HG03064 (cell line): ENCODE measurements at regions not wholly inside any gene's neighbourhood (a gene's known extent, or its start where the extent isn't known, plus 50 kb on each side); places are given as distances from the start of the nearest gene placed in this dataset.
"Not testable (repeated sequence)": the region's sequence is repeated elsewhere in the genome, so short reads cannot be mapped to it uniquely, and the experiment has no call there.

Experiments used
- ATAC-seq: cut with Tn5 transposase; IDR thresholded peaks from one replicate; pipeline ENCODE4 v1.9.1; 2021; ENCODE audit warnings: low read depth; ENCODE audit not compliant: unreplicated experiment

GRCh38 chr7:91749418-91749817, 131.1 kb downstream of the MTERF1 start:
- ATAC-seq = no peak

GRCh38 chr7:91750091-91750490, 130.4 kb downstream of the MTERF1 start:
- no peak for ATAC-seq

DNA sequence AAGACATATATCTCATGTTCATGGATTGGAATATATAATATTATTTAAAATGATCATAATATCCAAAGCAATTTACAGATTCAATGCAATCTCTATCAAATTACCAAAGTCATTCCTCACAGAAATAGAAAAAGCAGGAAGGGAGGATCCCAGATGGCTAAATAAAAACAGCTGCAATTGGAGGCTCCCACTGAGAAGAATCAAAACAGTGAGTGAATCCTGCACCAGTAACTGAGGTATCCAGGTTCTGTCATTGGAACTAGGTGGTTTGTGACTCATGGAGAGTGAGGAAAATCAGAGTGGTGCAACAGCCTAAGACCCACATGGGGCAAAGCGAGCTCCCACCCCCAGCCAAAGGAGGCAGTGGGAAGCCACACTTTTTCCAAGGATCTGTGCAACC, 128.4 kb downstream of the MTERF1 start:
- ATAC-seq = no peak

DNA sequence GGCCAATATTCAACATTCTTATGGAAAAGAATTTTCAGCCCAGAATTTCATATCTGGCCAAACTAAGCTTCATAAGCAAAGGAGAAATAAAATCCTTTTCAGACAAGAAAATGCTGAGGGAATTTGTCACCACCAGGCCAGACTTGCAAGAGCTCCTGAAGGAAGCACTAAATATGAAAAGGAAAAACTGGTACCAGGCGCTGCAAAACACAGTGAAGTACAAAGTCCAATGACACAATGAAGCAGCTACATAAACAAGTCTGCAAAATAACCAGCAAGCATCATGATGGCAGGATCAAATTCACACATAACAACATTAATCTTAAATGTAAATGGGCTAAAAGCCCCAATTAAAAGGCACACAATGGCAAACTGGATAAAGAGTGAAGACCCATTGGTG, 126.2 kb downstream of the MTERF1 start:
- not testable (repeated sequence) for ATAC-seq

DNA sequence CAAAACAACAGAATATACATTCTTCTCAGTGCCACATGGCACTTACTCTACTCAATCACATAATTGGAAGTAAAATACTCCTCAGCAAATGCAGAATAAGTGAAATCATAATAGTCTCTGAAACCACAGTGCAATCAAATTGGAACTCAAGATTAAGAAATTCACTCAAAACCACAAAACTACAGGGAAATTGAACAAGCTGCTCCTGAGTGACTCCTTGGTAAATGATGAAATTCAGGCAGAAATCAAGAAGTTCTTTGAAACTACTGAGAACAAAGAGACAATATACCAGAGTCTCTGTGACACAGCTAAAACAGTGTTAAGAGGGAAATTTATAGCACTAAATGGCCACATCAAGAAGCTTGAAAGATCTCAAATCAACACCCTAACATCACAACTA, 125.4 kb downstream of the MTERF1 start:
- ATAC-seq = not testable (repeated sequence)

DNA sequence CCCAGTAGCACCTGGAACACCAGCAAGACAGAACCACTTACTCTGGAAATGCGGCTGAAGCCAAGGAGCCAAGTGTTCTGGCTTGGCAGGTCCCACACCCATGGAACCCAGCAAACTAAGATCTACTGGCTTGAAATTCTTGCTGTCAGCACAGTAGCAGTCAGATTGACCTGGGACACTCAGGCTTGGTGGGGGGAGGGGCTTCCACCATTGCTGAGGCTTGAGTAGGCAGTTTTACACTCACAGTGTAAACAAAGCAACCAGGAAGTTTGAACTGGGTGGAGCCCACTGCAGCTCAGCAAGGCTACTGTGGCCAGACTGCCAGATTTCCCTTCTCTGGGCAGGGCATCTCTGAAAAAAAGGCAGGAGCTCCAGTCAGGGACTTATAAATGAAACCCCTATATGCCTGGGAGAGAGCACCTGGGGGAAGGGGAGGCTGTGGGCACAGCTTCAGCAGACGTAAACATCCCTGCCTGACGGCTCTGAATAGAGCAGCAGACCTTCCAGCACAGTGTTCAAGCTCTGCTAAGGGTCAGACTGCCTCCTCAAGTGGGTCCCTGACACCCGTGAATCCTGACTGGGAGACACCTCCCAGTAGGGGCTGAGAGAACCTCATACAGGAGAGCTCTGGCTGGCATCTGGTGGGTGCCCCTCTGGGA, 121.2 kb downstream of the MTERF1 start:
- no peak for ATAC-seq

DNA sequence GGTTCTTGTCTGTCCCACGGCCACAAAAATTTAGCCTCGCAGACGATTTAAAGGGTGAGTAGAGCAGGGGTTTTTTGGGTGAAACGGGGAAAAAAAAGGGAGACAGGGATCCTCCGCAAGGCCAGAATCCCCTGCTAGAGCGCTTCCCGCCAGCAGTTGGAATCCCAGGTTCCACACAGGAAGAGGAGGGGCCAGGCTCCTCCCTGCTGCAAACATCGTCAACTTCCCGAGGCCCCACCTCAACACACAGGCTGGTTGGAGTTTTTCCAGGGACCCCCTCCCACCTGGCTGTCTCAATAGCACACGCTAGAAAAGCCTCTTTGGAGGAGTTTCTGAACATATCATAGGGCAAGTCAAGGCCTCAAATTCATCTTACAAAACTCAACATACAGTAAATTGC, 112.7 kb downstream of the MTERF1 start:
- ATAC-seq = no peak

GRCh38 chr7:91771394-91771793, 109.1 kb downstream of the MTERF1 start:
- ATAC-seq = no peak

DNA sequence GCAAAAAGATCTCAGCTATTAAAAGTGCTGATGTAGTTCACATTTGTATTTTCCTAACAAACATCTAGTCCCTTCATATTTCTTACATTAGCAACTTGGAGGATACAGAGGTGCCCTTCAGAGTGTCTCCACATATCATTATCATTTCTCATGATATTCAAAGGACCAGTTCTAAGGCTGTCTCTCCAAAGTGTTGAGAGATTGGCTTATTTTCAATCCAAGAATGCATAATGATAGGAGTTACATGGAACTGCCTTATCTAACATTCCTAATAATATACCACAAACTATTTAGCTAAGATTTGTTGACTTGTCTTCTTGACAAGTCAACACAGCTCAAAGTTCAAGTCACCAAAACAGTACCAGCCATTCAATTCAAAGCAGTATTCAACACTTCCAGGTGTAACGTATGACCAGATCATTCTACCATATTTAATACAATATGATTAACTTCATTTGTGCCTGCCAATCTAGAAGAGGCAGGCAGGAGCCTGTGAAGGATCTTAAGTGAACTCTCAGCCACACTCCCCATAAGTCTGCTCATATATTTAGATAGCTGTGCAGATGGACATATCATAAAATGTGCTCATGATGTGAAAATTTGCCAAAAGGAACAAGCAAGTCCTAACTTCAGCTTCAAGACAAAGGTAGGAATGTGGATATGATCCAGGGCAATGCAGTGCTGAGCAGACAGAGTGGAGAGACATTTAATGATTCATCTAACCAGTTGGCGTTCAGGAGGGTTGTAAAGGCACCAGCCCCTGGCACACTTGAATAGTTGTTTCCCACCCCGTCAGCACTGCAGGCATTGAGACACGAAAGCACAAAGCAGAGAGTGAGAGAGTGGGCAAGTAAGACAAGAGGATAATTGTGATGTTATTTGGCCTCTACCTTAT, 108.3 kb downstream of the MTERF1 start:
- no peak for ATAC-seq

- no peak for ATAC-seq
Observed at GRCh38 chr7:91776171-91776570, 104.3 kb downstream of the MTERF1 start.

GRCh38 chr7:91777522-91777921, 103.0 kb downstream of the MTERF1 start:
- no peak for ATAC-seq

DNA sequence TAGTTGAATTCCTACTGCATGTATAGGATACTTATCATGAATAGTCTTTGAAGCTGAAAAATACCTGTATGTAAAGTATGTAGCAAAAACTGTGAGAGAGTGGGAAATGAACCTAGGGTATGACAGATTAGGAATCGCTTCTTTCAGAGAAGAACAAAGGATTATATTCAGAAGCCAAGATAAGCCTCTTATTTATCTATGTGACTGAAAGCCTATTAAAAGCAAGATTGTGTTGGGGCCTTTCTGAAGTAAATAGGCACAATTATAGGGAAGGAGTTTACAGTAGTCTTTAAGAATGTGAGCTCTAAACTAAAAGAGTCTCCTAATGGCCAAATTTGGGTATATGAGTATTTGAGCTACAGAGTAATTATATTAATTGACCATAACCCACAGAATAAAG, 102.1 kb downstream of the MTERF1 start:
- ATAC-seq = no peak

DNA sequence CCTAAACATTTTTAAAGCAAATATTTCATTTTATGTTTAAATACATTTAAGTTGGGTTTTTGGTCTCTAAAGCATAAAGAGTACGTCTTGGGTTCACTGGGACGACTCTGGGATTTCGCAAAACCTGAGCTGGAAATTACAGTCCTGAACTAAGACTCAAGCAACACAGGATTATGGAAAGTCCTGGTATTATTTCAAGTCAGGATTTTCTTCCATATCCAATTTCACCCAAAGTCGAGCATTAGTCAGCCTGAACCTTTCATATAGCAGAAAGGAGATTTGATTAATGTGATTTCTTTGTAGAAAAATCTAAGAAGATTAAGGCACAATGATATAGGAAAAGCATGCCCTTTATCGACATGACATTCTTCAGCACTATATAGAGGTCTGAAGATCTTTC, 100.0 kb downstream of the MTERF1 start:
- ATAC-seq = no peak

DNA sequence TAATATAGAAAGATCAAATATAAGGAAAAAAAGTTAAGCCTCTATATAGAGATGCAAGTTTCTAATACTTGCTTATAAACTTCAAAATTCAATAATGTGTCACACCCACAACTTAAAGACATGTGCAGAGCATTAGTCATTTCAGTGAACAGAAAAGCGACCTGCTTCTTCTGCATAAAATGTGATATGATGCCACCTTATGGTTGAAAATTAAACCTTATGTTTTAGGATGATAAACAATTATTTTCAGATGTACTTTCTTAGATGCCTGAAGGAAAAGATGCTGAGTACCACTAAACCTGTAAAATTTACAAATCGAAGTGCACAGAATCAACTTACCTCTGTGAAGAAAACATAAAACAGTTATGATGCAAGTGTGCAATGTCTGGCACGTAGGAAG, 96.0 kb downstream of the MTERF1 start:
- ATAC-seq = no peak

DNA sequence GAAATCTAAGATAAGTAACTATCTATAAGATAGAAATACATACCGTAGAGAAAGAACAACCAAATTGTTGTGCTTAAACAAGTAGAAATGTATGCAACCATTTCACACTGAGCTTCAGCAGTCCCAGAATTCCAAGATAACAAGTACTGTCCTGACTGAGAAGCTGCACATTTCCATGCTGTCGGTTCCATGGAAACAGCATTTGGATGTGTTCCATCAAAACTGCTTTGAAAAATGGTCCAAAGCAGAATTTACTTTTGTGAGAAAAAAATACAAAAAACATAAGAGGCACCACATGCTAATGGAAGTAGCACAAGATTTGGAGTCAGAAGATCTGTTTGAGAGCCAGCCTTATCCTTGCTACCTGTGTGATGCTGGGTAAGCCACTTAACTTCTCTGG, 92.6 kb downstream of the MTERF1 start:
- no peak for ATAC-seq

DNA sequence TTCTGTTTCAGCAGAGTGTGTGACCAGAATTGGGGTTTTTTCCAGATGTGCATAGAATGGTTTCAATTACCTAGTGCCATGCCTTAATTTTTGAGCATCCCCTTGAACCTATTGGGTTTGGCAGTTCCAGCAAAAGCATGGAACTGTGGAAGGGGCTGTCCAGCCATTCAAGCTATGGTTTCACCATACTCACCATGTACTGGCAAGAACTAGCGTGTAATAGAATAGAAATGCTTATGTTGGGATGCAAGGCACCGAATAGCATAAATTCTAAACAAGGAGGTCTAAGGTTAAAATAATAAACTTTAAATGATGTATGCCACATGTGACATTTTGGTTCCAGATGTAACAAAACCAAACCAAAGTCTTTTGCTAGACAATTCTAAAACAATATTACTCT, 91.4 kb downstream of the MTERF1 start:
- no peak for ATAC-seq

DNA sequence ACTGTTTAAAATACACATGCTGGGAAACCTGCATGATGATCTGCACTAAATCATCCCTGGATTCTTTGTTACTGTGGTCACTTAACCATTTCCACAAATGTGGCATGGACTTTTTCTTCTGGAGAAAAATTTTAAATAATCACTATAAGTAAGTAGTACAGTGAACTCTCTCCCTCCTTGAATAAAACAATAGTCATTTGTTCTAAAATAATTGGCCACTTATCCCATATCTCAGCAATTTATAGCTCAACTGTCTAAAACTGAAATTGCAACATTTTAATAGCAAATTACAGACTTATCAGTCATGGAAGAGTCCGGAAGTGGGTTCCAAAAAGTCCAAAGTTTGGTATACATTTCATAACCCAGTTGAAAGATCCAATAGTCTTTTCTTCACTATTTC, 90.9 kb downstream of the MTERF1 start:
- ATAC-seq = no peak

DNA sequence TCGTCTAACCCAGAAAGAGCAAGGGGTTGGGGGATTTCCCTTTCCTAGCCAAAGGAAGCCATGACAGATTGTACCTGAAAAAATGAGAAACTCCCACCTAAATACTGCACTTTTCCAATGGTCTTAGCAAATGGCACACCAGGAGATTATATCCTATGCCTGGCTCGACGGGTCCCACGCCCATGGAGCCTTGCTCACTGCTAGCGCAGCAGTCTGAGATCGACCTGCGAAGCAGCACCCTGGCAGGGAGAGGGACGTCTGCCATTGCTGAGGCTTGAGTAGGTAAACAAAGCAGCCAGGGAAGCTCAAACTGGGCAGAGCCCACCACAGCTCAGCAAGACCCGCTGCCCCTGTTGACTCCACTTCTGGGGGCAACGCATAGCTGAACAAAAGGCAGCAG, 89.9 kb downstream of the MTERF1 start:
- not testable (repeated sequence) for ATAC-seq

DNA sequence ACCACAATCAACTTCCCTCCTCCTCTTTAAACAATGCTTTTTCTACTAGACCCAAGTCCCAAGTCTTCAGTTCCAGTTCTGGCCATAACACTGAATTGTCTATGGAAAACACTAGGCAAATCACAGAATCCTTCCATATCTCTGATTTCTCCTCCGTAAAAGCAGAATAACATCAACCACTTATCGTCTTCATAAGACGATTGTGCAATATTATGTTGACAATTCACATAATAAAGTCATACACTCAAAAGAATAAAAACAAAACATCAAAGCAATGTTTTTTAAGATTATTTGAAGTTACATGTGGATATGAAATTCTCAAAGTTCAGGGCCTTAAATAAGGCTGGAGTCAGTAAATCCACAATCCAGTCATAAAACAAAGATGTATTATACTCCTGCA, 84.4 kb downstream of the MTERF1 start:
- no peak for ATAC-seq

DNA sequence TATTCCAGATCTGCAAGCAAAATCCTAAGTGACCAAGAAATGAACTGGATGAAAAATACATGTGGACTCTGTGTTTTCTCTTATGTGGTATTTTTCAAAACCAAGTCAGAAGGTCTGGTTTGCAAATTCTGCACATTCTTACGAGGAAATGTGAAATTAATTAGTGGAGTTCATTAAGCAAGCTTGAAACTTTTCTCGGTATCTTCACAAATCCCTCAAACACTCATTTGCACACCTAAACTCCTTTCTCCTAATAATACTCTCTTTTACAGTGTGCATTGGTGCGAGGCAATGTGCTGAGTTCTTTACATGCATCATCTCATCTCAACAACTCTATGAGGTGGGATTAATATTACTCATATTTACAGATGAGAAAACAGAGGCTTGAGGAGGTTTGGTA, 82.1 kb downstream of the MTERF1 start:
- no peak for ATAC-seq

GRCh38 chr7:91800389-91800788, 80.1 kb downstream of the MTERF1 start:
- ATAC-seq = no peak

DNA sequence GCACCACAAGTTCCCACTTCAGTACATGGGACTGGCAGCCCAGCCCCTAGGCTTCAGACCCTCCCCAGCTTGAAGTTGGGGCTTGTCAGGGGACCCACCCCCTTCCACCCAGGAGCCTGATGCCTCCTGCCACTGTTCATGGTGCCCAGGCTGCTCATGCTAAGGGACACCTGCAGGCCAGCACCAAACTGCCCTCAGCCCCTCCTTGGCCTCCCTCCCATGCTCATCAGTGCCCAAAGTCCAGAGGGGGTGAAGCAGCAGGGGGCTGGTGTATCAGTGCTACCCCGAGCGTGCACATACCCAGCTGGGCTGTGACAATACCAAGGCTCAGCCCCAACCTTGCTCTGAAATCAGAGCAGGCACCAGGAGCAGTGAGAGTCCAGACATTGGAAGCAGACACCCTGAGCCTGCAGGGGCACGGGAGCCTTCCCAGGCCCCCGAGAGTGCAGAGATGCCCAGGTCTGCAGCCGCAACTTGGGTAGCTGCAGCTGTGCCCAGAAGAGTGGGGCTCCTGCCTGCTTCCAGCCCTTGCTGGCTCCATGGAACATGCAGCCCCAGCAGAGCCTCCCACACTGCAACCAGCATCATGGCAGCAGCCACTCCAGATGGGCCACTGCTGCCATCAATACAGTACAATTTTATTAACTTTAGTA, 79.0 kb downstream of the MTERF1 start:
- ATAC-seq = no peak
